ENCODE measurements at regions not wholly inside any gene's neighbourhood (a gene's known extent, or its start where the extent isn't known, plus 50 kb on each side); places are given as distances from the start of the nearest gene placed in this dataset.

- DNase-seq (ENCODE audit: low read depth in 2 of 3, low spot score in 1 of 3): no peak
Observed at GRCh38 chr19:30122431-30122830, 180.4 kb downstream of the URI1 start.

DNA sequence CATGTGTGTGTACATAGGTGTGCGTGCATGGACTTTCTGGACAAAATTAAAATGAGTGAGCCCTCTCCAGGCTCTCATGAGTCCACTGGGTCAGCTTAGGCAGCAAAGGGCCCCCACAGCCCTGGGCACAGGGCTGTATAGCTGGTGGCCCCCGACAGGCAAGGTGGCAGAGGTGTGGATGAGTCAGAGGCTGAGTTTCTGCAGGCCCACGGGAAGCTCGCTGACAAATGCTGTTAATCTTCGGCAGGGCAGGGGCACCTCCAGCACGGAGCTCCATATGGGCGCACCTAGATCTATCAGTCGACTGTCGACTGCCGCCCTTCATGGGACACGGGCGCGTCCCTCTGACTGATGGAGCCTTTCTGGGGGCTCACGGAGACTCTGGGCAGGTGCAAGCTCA, 181.1 kb downstream of the URI1 start:
- no peak for DNase-seq (ENCODE audit: low read depth in 2 of 3, low spot score in 1 of 3)

DNA sequence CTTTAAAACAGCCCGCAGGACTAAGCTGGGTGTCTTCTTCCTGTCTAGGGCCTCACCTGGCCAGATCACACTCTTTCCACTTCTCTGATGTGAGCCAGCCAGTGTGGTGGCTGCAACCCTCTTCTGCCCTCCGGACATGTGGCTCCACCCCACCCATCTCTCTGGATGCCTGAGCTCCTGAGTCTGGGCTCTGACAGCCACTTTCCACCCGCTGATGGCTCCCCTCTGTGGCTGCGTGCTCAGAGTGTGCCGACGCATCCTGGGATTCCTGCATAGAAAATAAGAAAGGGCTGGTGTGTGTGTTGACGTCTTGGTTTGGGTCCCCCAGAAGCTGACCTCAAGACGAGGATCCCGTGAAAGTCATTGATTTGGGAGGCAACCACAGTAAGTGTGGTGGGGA, 181.6 kb downstream of the URI1 start:
- no peak for DNase-seq (ENCODE audit: low read depth in 2 of 3, low spot score in 1 of 3)

DNA sequence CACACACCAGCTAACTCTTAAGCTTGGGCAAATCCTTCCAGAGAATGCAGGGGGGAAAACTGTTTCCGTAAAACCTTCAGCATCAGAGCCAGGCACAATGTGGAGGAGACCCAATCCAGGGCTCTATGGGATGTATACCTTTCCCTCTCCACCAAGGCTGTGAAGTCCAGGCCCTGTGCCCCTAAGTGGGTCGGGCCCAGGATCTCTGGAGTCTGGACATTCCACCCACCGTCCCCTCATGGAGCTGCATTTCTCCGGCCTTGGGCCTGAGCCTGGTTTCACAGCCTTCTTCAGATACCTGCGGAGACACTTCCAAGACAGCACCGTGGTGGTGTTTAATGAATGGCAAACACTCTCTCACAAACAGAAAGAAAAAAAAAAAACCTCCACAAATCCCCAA, 186.2 kb downstream of the URI1 start:
- no peak for DNase-seq (ENCODE audit: low read depth in 2 of 3, low spot score in 1 of 3)

- DNase-seq (ENCODE audit: low read depth in 2 of 3, low spot score in 1 of 3): no peak
Observed at GRCh38 chr19:30130356-30131122, 188.5 kb downstream of the URI1 start.

DNA sequence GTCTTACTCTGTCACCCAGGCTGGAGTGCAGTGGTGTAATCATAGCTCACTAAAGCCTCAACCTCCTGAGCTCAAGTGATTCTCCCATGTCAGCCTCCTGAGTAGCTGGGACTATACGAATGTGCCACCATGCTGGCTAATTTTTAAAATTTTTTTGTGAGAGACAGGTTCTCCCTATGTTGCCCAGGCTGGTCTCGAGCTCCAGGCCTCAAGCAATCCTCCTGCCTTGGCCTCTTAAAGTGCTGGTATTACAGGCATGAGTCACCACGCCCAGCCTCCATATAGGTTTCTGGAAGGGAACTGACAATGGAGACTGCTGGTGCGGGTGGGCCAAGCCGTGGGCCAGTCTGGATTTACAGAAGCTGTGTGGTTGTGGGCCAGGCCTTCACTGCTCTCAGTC, 189.2 kb downstream of the URI1 start:
- DNase-seq (ENCODE audit: low read depth in 2 of 3, low spot score in 1 of 3): no peak

DNA sequence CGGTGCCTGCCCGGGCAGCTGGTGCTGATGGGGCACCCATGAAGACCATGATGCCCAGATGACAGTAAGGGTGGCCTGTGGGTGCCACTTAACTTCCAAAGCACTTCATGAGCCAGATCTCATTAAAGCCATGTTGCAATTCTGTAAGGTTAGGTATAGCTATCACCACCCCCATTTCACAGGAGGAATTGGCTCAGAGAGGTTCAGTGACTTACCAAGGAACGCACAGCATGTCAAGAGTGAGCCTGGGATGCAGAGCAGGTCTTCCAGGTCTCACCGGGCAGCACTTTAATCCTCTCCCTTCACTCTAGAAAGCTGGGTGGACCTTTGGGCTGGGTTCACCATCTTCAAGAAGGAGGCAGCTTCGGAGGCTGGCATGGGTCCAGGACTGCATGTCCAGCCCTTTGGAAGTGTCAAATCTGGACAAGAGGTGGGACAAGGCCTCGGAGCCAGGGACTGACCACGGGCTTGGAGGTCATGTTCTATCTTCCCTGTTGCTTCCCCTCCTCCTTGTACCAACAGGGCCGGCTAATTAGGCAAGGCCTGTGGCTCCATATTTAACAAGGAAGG, 189.8 kb downstream of the URI1 start:
- DNase-seq (ENCODE audit: low read depth in 2 of 3, low spot score in 1 of 3): no peak

- no peak for DNase-seq (ENCODE audit: low read depth in 2 of 3, low spot score in 1 of 3)
Observed at GRCh38 chr19:30132343-30133075, 190.5 kb downstream of the URI1 start.

DNA sequence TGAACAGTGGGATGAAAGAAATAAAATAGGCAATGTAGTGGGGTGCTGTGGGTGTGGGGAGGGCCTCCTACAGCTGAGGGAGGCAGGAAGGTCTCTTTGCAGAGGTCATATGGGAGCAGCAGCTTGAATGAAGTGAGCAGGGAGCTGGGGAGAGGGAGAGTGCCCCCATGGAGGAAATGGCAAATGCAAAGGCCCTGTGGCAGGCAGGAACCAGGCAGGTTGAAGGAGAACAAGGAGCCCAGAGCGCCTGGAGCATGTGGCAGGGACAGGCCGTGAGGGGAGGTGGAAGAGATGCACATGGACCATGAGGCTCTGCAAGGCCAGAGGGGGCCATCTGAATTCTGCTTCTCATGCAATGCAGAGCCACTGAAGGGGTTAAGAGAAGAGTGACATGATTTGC, 191.8 kb downstream of the URI1 start:
- DNase-seq (ENCODE audit: low read depth in 2 of 3, low spot score in 1 of 3): no peak

- no peak for DNase-seq (ENCODE audit: low read depth in 2 of 3, low spot score in 1 of 3)
Observed at GRCh38 chr19:30135093-30135757, 193.2 kb downstream of the URI1 start.

- no peak for DNase-seq (ENCODE audit: low read depth in 2 of 3, low spot score in 1 of 3)
Observed at GRCh38 chr19:30135797-30136196, 193.8 kb downstream of the URI1 start.

GRCh38 chr19:30136611-30137195, 194.7 kb downstream of the URI1 start:
- DNase-seq (ENCODE audit: low read depth in 2 of 3, low spot score in 1 of 3): no peak

GRCh38 chr19:30137747-30138146, 195.7 kb downstream of the URI1 start:
- no peak for DNase-seq (ENCODE audit: low read depth in 2 of 3, low spot score in 1 of 3)

GRCh38 chr19:30144242-30144758, 202.3 kb downstream of the URI1 start:
- no peak for DNase-seq (ENCODE audit: low read depth in 2 of 3, low spot score in 1 of 3)

- DNase-seq (ENCODE audit: low read depth in 2 of 3, low spot score in 1 of 3): no peak
Observed at GRCh38 chr19:30144802-30145201, 202.8 kb downstream of the URI1 start.

DNA sequence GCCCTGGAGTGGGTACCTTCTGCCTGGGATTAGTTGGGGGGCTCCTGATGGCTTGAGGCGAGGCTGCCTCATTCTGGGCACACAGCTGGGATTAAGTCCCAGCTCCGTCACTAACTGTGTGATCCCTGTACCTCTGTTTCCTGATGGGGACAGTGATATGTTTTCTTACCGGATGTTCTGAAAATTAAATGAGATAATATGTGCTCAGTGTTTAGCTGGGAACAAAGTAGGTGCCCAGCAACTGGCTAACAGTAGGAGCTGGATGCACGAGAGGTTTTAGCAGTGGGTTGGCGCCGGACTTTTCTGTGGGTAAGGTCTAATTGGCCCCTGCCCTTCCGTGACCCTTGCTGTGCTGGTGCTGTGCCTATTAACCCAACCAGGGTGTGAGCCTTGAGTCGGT, 203.4 kb downstream of the URI1 start:
- DNase-seq (ENCODE audit: low read depth in 2 of 3, low spot score in 1 of 3): no peak

DNA sequence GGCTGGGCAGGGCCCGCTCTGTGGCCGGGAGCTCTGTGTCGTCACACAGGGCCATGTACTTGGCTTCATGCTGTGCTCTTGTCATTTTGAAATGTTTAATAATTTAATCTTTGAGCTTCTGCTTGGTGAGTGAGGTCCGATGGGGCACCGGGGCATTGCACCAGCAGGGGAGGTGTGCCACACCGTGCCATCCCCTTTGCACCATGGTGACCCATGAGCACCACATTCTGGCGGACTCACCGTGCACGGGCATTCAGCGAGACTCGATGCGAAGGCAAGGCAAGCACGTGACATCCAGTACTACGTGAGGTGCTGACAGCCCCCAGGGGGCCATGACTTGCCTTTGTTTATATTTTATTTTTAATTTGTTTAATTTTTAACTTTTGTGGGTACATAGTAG, 204.3 kb downstream of the URI1 start:
- no peak for DNase-seq (ENCODE audit: low read depth in 2 of 3, low spot score in 1 of 3)

- DNase-seq (ENCODE audit: low read depth in 2 of 3, low spot score in 1 of 3): no peak
Observed at GRCh38 chr19:30148039-30148790, 206.2 kb downstream of the URI1 start.

GRCh38 chr19:30148803-30149202, 206.8 kb downstream of the URI1 start:
- no peak for DNase-seq (ENCODE audit: low read depth in 2 of 3, low spot score in 1 of 3)

GRCh38 chr19:30149300-30149699, 207.3 kb downstream of the URI1 start:
- DNase-seq (ENCODE audit: low read depth in 2 of 3, low spot score in 1 of 3): no peak

DNA sequence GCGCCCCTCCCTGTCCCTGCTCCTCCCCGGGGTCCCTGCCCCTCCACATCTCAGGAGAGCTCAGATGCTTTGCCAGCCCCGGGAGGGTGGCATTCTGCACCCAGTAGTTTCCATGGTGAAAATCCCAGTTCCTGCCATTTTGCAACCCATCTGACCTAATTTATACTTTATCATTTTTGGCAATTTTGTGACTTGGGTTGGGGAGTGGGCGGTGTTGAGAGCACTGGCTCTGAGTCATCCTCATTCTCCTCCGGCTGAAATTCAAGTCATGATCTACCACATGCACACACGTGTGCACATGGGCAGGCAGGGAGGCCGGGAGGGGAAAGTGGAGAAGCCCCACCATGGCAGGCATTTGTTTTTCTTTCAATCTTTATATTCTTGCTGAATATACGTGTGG, 208.6 kb downstream of the URI1 start:
- DNase-seq (ENCODE audit: low read depth in 2 of 3, low spot score in 1 of 3): no peak

Data from stimulated activated CD4-positive, alpha-beta T cell treated with anti-CD3 and anti-CD28 coated beads, Interleukin-12 subunit alpha, Interleukin-12 subunit beta, amount 100 ng/mL, for 48 hours (primary cell).